ENCODE measurements at regions not wholly inside any gene's neighbourhood (a gene's known extent, or its start where the extent isn't known, plus 50 kb on each side); places are given as distances from the start of the nearest gene placed in this dataset.

DNA sequence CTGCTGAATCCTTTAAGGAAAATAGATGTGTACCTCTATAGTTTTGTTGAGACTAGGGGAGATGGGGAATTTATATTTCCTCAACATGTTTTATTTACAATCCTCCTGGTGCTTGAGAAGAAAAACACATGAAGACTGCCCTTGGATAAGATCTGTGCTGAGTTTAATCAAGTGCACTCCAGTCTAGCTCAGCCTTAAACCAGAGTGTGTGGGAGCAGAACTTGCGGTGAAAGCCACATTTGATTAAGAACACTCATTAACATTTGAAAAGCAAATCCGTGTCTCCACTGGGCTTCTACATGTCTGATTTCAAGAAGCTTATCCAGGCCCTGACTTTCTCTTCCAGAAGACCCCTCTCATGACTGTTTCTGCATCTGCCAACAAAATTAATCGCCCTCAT lies 84.8 kb upstream of the ITGA6 start:
- H3K27ac Mint-ChIP-seq: peak overlapping the region; percentile 39 to 84 (median 61)
- peaks cover 4% of the 10 kb centered on the region for H3K27me3 Mint-ChIP-seq (ENCODE audit: low read depth)
- H3K9me3 Mint-ChIP-seq: peaks cover 23% of the 10 kb centered on the region
- no peak overlapping the region for H3K4me3 Mint-ChIP-seq
- TF ChIP-seq, protein P1, sequence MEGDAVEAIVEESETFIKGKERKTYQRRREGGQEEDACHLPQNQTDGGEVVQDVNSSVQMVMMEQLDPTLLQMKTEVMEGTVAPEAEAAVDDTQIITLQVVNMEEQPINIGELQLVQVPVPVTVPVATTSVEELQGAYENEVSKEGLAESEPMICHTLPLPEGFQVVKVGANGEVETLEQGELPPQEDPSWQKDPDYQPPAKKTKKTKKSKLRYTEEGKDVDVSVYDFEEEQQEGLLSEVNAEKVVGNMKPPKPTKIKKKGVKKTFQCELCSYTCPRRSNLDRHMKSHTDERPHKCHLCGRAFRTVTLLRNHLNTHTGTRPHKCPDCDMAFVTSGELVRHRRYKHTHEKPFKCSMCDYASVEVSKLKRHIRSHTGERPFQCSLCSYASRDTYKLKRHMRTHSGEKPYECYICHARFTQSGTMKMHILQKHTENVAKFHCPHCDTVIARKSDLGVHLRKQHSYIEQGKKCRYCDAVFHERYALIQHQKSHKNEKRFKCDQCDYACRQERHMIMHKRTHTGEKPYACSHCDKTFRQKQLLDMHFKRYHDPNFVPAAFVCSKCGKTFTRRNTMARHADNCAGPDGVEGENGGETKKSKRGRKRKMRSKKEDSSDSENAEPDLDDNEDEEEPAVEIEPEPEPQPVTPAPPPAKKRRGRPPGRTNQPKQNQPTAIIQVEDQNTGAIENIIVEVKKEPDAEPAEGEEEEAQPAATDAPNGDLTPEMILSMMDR (IDR thresholded peaks at IDR 0.05; ENCODE audit: unreplicated experiment in 3 of 3): no peak
- peaks cover 40% of the 10 kb centered on the region for H3K4me1 Mint-ChIP-seq
- no peaks in the 10 kb centered on the region for H3K36me3 Mint-ChIP-seq (ENCODE audit: low read depth)

DNA sequence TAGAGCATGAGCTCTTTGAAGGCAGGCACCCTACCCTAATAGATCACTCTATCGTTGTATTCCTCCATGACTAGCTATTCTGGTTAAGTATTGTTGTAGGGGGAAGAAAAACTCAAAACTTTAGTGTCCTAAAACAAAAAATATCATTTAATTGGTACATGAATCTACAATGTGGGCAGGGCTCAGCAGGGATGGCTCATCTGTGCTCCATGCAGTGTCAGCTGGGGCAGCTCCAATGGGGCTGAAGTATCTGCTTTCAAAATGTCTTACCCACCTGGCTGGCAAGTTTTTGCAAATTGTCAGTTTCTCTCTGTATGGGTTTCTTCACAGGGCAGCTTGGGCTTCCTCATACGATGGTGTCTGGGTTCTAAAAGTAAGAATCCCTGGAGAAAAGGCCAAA lies 83.2 kb upstream of the ITGA6 start:
- TF ChIP-seq, protein P1 (IDR thresholded peaks at IDR 0.05; ENCODE audit: unreplicated experiment in 3 of 3): no peak
- Mint-ChIP-seq H3K27ac (no peak overlapping the region), H3K9me3 (peaks cover 31% of the 10 kb centered on the region), H3K4me3 (no peak overlapping the region), H3K4me1 (peaks cover 37% of the 10 kb centered on the region), H3K27me3 (ENCODE audit: low read depth) (no peaks in the 10 kb centered on the region), H3K36me3 (ENCODE audit: low read depth) (no peaks in the 10 kb centered on the region)

DNA sequence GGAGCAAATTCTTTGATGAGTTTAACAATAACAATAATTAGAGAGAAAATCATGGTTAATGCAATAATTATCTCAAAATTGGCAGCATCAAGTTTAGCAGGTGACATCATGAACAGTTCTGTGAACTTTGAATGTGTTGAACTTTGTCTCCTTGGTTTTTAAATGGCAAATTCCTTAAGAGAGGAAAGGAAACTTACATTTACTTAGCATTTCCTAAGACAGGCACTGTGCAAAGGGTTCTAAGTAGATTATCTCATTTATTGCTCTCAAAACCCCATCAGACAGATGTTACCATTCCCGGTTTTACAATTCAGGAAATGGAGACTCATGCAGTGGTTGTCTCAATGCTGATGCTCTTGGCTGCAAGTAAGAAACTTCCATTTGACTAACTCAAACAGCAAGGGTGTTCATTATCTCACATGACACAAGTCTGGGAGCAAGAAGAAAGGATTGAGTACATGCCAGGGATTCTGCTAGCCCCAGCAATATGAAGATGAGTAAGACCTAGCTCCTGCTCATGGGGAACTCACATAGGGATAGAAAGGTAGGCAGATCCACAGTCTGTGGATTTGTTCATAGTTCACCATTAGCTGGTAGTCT lies 81.3 kb upstream of the ITGA6 start:
- no peak overlapping the region for H3K27ac Mint-ChIP-seq
- peaks cover 31% of the 10 kb centered on the region for H3K9me3 Mint-ChIP-seq
- peaks cover 20% of the 10 kb centered on the region for H3K4me1 Mint-ChIP-seq
- no peak overlapping the region for H3K4me3 Mint-ChIP-seq
- TF ChIP-seq, protein P1 (IDR thresholded peaks at IDR 0.05; ENCODE audit: unreplicated experiment in 3 of 3): no peak
- H3K27me3 Mint-ChIP-seq (ENCODE audit: low read depth): peaks cover 4% of the 10 kb centered on the region
- H3K36me3 Mint-ChIP-seq (ENCODE audit: low read depth): no peaks in the 10 kb centered on the region

DNA sequence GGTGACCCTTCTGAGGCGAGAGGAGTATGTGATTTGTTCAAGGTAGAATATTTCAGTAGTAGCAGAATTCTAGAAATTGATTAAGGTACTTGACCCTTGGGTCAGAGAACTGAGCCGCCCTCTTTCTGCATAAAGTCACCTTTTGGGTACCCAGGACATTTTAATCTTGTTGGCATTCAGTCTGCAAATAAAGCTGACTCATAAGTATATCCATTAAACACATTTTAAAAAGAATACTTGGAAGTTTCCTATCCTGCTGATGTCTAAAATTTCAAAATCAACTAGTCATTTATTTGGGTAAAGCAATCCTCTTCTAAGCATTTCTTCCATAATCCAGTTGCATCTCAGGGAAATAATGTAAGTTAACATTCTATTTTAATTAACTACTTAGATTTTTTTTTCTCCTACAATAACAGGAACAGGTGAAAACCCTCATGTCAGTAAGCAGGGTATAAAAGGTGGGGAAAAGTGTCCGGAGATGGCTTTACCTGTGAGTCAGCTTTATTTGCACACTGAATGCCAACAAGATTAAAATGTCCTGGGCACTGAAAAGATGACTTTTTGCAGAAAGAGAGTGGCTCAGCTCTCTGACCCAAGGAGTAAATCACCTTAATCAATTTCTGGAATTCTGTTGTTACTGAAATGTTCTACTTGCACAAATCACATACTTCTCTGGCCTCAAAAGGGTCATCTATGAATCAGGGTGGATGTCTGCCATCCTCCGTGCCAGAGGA lies 78.7 kb upstream of the ITGA6 start:
- peaks cover 31% of the 10 kb centered on the region for H3K9me3 Mint-ChIP-seq
- H3K27ac Mint-ChIP-seq: no peak overlapping the region
- peaks cover 6% of the 10 kb centered on the region for H3K27me3 Mint-ChIP-seq (ENCODE audit: low read depth)
- no peaks in the 10 kb centered on the region for H3K36me3 Mint-ChIP-seq (ENCODE audit: low read depth)
- H3K4me1 Mint-ChIP-seq: peaks cover 4% of the 10 kb centered on the region
- TF ChIP-seq, protein P1 (IDR thresholded peaks at IDR 0.05; ENCODE audit: unreplicated experiment in 3 of 3): no peak
- H3K4me3 Mint-ChIP-seq: no peak overlapping the region

DNA sequence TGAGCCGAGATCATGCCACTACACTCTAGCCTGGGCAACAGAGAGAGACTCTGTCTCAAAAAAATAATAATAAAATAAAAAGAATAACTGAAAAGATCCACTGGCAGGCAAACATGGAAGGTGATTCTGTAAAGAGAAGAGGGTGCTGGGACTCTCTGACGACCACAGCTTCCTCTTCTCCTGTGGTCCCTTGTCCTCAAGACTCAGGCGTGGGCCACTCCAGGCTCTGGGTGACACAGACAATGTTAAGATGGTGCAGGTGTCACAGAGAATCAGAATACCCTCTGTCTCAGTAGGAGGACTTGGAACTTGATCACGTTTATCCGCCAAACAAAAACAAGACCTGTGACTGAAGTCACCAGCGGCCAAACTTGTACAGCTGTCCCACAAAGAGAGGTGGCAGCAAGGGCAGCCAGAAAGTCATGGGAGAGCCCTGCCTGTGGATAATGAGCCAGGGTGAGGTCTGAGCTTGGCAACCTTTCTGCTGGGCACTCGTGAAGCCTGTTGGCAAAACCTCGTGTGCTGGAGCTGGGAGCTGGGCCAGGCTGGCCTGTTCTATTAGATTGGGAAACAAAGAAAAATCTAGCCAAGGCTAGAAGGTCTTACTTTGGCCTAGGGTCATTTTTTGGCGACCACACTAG lies 76.4 kb upstream of the ITGA6 start:
- TF ChIP-seq, protein P1 (IDR thresholded peaks at IDR 0.05; ENCODE audit: unreplicated experiment in 3 of 3): no peak
- Mint-ChIP-seq H3K36me3 (ENCODE audit: low read depth) (no peaks in the 10 kb centered on the region), H3K4me1 (peaks cover 4% of the 10 kb centered on the region), H3K27me3 (ENCODE audit: low read depth) (peaks cover 6% of the 10 kb centered on the region), H3K27ac (no peak overlapping the region), H3K4me3 (no peak overlapping the region), H3K9me3 (peaks cover 18% of the 10 kb centered on the region)
